IPS-18a (cell line): ENCODE measurements at regions not wholly inside any gene's neighbourhood (a gene's known extent, or its start where the extent isn't known, plus 50 kb on each side); places are given as distances from the start of the nearest gene placed in this dataset.

Source experiments
- H3K27ac ChIP-seq: one replicate; pipeline ENCODE4 v1.5.1; 2013; ENCODE audit warnings: low read length
- H3K27me3 ChIP-seq: one replicate; pipeline ENCODE4 v1.6.1; 2013; ENCODE audit warnings: mild to moderate bottlenecking, low read length; ENCODE audit not compliant: control insufficient read depth, insufficient read depth
- H3K36me3 ChIP-seq: one replicate; pipeline ENCODE4 v1.6.1; 2013; ENCODE audit warnings: low read depth, low read length; ENCODE audit not compliant: control insufficient read depth
- H3K4me1 ChIP-seq: one replicate; pipeline ENCODE4 v1.6.1; 2013; ENCODE audit warnings: low read depth, low read length; ENCODE audit not compliant: control insufficient read depth
- H3K4me3 ChIP-seq: one replicate; pipeline ENCODE4 v1.5.1; 2013; ENCODE audit warnings: low read length
- H3K9ac ChIP-seq: one replicate; pipeline ENCODE4 v1.6.1; 2013; ENCODE audit warnings: mild to moderate bottlenecking, low read length, moderate library complexity
- H3K9me3 ChIP-seq: one replicate; pipeline ENCODE4 v1.6.1; 2013; ENCODE audit warnings: low read depth, low read length; ENCODE audit not compliant: control insufficient read depth

GRCh38 chr14:42045383-42045782 lies 438.7 kb downstream of the LRFN5 start:
- H3K4me1 ChIP-seq = no peaks in the 10 kb centered on the region
- no peak overlapping the region for H3K4me3 ChIP-seq
- no peaks in the 10 kb centered on the region for H3K9me3 ChIP-seq
- H3K36me3 ChIP-seq = no peaks in the 10 kb centered on the region
- H3K27ac ChIP-seq = no peak overlapping the region
- no peak overlapping the region for H3K9ac ChIP-seq
- H3K27me3 ChIP-seq = no peaks in the 10 kb centered on the region

DNA sequence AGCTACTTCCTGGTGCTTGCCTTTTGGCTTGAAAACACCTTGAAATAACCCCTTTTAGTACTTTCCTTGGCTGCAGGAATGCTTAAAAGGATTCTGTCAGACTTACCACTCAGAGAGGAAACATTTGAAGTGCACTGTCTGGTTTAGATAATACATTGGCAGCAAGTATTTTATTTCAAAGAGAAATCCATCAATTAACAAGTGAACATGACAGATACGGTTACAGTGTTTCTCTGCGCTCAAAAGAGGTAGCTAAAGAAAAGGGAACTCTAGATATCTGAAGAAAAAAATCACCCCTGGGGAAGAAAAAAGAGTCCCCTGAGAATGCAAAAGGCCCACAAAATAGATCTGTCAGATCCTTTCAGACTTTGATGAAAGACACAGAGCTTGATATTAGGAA lies 421.9 kb downstream of the LRFN5 start:
- H3K27ac ChIP-seq = no peak overlapping the region
- H3K4me3 ChIP-seq = no peak overlapping the region
- no peaks in the 10 kb centered on the region for H3K36me3 ChIP-seq
- H3K9me3 ChIP-seq = no peaks in the 10 kb centered on the region
- H3K27me3 ChIP-seq = no peaks in the 10 kb centered on the region
- no peaks in the 10 kb centered on the region for H3K4me1 ChIP-seq
- H3K9ac ChIP-seq = no peak overlapping the region

DNA sequence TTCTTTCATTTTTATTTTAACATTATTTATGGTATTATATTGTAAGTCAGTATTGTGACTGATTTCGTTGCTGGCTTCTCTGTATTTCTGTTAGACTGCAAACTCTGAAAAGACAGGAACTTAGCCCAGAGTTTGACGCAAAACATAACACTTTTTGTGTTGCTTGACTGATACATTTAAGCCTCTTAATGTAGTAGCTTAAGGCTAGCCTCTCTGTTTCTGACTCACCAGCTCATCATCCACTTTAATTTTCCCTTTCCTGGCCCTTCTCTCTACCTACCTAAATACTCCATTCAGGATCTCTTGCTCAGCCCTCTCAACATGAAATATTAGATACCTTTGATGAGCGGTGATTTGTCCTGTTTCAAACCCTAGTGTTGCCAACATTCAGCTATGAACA lies 420.6 kb downstream of the LRFN5 start:
- Histone ChIP-seq H3K4me1 (no peaks in the 10 kb centered on the region), H3K27me3 (no peaks in the 10 kb centered on the region), H3K36me3 (no peaks in the 10 kb centered on the region), H3K4me3 (no peak overlapping the region), H3K27ac (no peak overlapping the region), H3K9me3 (no peaks in the 10 kb centered on the region), H3K9ac (no peak overlapping the region)

- H3K4me3 ChIP-seq = no peak overlapping the region
- H3K4me1 ChIP-seq = no peaks in the 10 kb centered on the region
- no peaks in the 10 kb centered on the region for H3K36me3 ChIP-seq
- no peaks in the 10 kb centered on the region for H3K27me3 ChIP-seq
- H3K9ac ChIP-seq = no peak overlapping the region
- H3K9me3 ChIP-seq = no peaks in the 10 kb centered on the region
- no peak overlapping the region for H3K27ac ChIP-seq
These were observed 416.8 kb downstream of the LRFN5 start for GRCh38 chr14:42023452-42023851.

- no peaks in the 10 kb centered on the region for H3K4me1 ChIP-seq
- no peak overlapping the region for H3K27ac ChIP-seq
- no peaks in the 10 kb centered on the region for H3K36me3 ChIP-seq
- H3K9ac ChIP-seq = no peak overlapping the region
- H3K4me3 ChIP-seq = no peak overlapping the region
- H3K9me3 ChIP-seq = no peaks in the 10 kb centered on the region
- H3K27me3 ChIP-seq = no peaks in the 10 kb centered on the region
These were observed 407.6 kb downstream of the LRFN5 start for GRCh38 chr14:42014301-42014700.

DNA sequence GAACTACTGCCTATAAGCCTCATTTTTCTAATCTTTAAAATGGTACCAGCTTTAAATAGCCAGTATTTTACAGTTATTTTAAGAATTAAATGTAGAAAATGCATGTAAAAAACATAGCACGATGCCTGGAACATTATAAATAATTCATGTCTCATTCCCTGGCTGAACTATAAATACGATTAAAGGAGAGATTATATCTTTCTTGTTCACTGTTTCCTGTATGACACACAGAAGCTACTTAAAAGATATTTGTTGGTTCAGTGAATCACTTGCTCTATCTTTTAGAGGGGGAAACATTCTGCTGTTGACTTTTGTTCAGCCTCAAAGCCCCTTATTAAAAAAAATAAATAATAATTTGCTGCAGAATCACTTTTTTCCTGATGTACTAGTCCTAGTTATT lies 406.9 kb downstream of the LRFN5 start:
- no peaks in the 10 kb centered on the region for H3K36me3 ChIP-seq
- H3K4me3 ChIP-seq = no peak overlapping the region
- no peaks in the 10 kb centered on the region for H3K27me3 ChIP-seq
- no peaks in the 10 kb centered on the region for H3K4me1 ChIP-seq
- H3K9ac ChIP-seq = no peak overlapping the region
- no peaks in the 10 kb centered on the region for H3K9me3 ChIP-seq
- no peak overlapping the region for H3K27ac ChIP-seq

DNA sequence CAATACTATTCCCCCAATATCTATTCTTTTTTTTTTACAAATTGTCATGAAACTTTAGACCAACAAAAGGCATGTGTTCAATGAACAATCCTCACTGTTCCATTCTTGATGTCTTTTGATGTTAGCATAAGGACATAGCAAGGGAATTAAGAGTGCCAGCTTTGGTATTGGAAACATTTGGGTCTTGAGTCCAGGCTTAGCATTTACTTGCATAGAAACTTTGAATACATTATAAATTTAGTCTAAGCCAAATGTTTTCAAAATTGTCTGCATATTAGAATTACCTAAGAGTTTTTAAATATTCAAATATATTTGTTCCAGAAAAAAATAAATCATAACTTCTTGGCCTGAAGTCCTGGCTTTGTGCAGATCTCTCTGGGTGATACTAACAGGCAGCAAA lies 406.5 kb downstream of the LRFN5 start:
- H3K9me3 ChIP-seq = no peaks in the 10 kb centered on the region
- no peak overlapping the region for H3K27ac ChIP-seq
- no peaks in the 10 kb centered on the region for H3K4me1 ChIP-seq

DNA sequence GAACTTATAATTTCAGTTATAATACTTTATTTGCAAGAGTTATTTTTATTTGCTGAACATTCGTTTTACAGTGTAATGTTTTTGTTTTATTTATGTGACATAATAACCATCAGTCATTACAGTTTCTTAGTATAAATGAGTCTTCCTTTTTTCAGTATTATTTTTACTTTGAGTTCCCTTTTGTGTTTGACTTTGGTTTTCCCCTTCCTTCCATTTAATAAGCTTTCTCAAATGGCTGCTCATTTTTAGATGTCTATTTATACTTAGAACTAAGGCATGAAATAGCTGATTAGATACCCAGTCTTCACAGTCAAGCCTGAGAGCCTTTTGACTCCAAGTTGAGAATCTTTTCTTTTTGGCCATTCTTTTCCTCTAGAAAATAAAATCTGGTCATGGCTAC lies 404.5 kb downstream of the LRFN5 start:
- no peak overlapping the region for H3K9ac ChIP-seq
- no peaks in the 10 kb centered on the region for H3K36me3 ChIP-seq
- H3K27me3 ChIP-seq = no peaks in the 10 kb centered on the region
- no peaks in the 10 kb centered on the region for H3K9me3 ChIP-seq
- no peaks in the 10 kb centered on the region for H3K4me1 ChIP-seq
- H3K27ac ChIP-seq = no peak overlapping the region
- H3K4me3 ChIP-seq = no peak overlapping the region

More for the DNA sequence above, 406.5 kb downstream of the LRFN5 start:
- Histone ChIP-seq H3K9ac (no peak overlapping the region), H3K4me3 (no peak overlapping the region), H3K27me3 (no peaks in the 10 kb centered on the region), H3K36me3 (no peaks in the 10 kb centered on the region)

DNA sequence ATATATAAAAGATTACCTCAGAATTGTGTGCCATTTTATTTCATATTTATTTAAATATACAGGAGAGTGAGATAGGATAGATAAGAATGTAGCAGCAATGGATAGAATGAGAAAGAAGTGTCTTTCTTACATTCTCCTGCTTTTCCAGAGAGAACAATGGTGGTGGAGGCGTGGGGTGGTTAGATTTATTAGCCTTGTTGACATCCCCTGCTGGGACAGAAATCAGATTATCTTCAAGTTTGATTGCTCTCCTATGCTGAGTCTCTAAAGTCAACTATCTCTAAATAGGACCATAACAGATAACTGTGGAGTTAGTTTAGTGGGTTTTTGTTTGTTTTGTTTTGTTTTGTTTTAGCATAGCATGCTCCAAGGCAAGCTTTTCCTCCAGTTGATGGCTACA lies 397.6 kb downstream of the LRFN5 start:
- Histone ChIP-seq H3K4me1 (no peaks in the 10 kb centered on the region), H3K4me3 (no peak overlapping the region), H3K9ac (no peak overlapping the region), H3K27ac (no peak overlapping the region), H3K36me3 (no peaks in the 10 kb centered on the region), H3K27me3 (no peaks in the 10 kb centered on the region), H3K9me3 (no peaks in the 10 kb centered on the region)

DNA sequence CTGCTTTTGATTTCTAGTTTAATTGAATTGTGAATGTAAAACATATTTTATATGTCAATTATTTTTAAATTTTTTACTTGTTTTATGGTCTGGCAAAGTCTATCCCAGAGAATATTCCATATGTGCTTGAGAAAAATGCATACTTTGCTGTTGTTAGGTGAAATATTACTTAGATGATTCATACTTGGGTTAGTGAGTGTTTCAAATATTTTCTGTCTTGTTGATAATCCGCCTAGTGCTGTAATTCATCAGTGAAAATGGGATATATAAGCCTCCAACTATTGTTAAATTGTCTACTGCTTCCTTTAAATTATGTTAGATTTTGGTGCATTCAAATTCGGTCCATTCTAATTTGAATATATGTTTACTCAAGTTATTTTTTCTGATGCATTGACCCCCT lies 395.5 kb downstream of the LRFN5 start:
- H3K9me3 ChIP-seq = no peaks in the 10 kb centered on the region
- no peaks in the 10 kb centered on the region for H3K4me1 ChIP-seq
- H3K27ac ChIP-seq = no peak overlapping the region

GRCh38 chr14:42001431-42001830 lies 394.8 kb downstream of the LRFN5 start:
- no peak overlapping the region for H3K27ac ChIP-seq
- no peak overlapping the region for H3K9ac ChIP-seq
- H3K4me1 ChIP-seq = no peaks in the 10 kb centered on the region
- H3K27me3 ChIP-seq = no peaks in the 10 kb centered on the region
- no peaks in the 10 kb centered on the region for H3K36me3 ChIP-seq
- H3K9me3 ChIP-seq = no peaks in the 10 kb centered on the region
- no peak overlapping the region for H3K4me3 ChIP-seq

More for the DNA sequence above, 395.5 kb downstream of the LRFN5 start:
- Histone ChIP-seq H3K4me3 (no peak overlapping the region), H3K27me3 (no peaks in the 10 kb centered on the region), H3K36me3 (no peaks in the 10 kb centered on the region), H3K9ac (no peak overlapping the region)

DNA sequence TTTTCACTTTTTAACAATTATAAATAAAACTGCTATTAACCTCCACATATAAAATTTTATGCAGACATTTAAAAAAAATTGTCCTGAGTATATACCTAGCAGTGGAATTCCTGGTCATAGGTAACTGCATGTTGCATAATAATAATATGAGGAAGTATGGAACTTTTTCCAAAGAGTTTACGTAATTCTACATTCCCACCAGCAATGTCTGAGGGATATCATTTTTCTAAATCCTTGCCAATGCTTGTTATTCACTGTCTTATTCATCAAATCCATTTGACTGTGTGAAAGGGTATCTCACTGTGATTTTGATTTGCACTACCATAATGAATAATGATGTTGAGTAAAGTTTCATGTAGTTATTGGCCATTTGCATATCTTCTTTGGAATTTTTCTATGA lies 393.8 kb downstream of the LRFN5 start:
- Histone ChIP-seq H3K4me1 (no peaks in the 10 kb centered on the region), H3K9me3 (no peaks in the 10 kb centered on the region), H3K36me3 (no peaks in the 10 kb centered on the region), H3K4me3 (no peak overlapping the region), H3K27ac (no peak overlapping the region), H3K27me3 (no peaks in the 10 kb centered on the region), H3K9ac (no peak overlapping the region)
